ENCODE measurements at regions not wholly inside any gene's neighbourhood (a gene's known extent, or its start where the extent isn't known, plus 50 kb on each side); places are given as distances from the start of the nearest gene placed in this dataset.

- TF ChIP-seq EZH2phosphoT487 (IDR thresholded peaks at IDR 0.05; ENCODE audit: insufficient read depth, low read depth) (no peak), EZH2 (IDR thresholded peaks at IDR 0.05; ENCODE audit: insufficient read depth, poor library complexity, severe bottlenecking) (no peak)
Measured at GRCh38 chr4:29259556-29259955, 1460.6 kb upstream of the PCDH7 start.
